Transverse colon (tissue), 4 donors: ENCODE measurements at regions not wholly inside any gene's neighbourhood (a gene's known extent, or its start where the extent isn't known, plus 50 kb on each side); places are given as distances from the start of the nearest gene placed in this dataset.

Experiments
- CTCF ChIP-seq, 5 experiments: fragments of 200-600 bp in 3 of 5; fragments of 450-650 bp in 2 of 5; sonication (generic) in 3 of 5; IDR thresholded peaks; 1 replicate in 2 of 5; 2 replicates in 3 of 5; pipeline ENCODE4 v1.5.1; 2016 to 2017; ENCODE audit warnings: antibody characterized with exemption in 5 of 5, inconsistent platforms in 3 of 5, mild to moderate bottlenecking in 2 of 5, moderate library complexity in 1 of 5
- EP300 ChIP-seq: sonication (generic); formaldehyde crosslinking; IDR thresholded peaks from one replicate; pipeline ENCODE4 v1.6.1; 2017; ENCODE audit warnings: antibody characterized with exemption, low read depth
- POLR2A ChIP-seq: fragments of 450-650 bp; IDR thresholded peaks from one replicate; pipeline ENCODE4 v1.6.1; 2016; ENCODE audit warnings: antibody characterized with exemption, mild to moderate bottlenecking, moderate library complexity
- POLR2AphosphoS5 ChIP-seq, 3 donors: sonication (generic); formaldehyde crosslinking; IDR thresholded peaks; one replicate each; pipeline ENCODE4 v1.6.1; 2016; ENCODE audit warnings: antibody characterized with exemption in 3 of 3

- TF ChIP-seq POLR2AphosphoS5 (IDR thresholded peaks at IDR 0.05) (no peak), CTCF (IDR thresholded peaks at IDR 0.05) (no peak), EP300 (no peak), POLR2A (no peak)
These were observed 384.4 kb downstream of the PCDH7 start for GRCh38 chr4:31104577-31104976.
